CD4-positive, CD25-positive, alpha-beta regulatory T cell (primary cell): ENCODE measurements at regions not wholly inside any gene's neighbourhood (a gene's known extent, or its start where the extent isn't known, plus 50 kb on each side); places are given as distances from the start of the nearest gene placed in this dataset.
A peak's percentile ranks its signal among the peaks of the same experiment; 100 is the strongest.

ENCODE experiments used
- ATAC-seq, 2 donors: fragments of 150-1000 bp; cut with Tn5 transposase; one replicate each; pipeline ENCODE4 v1.10.0; 2021; ENCODE audit warnings: low read depth in 2 of 2, moderate number of reproducible peaks in 2 of 2, moderate library complexity in 1 of 2
- DNase-seq, 3 donors: peaks; one replicate each; pipeline versions ENCODE4 v3.0.0 to v3.0.0-alpha.2; 2012 to 2022; ENCODE audit warnings: mixed read lengths in 1 of 3
- H3K27ac ChIP-seq: one replicate; pipeline ENCODE4 v1.7.0; 2013; ENCODE audit warnings: mild to moderate bottlenecking, low read length; ENCODE audit not compliant: insufficient read depth, poor library complexity, severe bottlenecking
- H3K27me3 ChIP-seq: one replicate; pipeline ENCODE4 v1.7.0; 2013; ENCODE audit warnings: low read length; ENCODE audit not compliant: control insufficient read depth, insufficient read depth
- H3K36me3 ChIP-seq: one replicate; pipeline ENCODE4 v1.7.0; 2013; ENCODE audit warnings: mild to moderate bottlenecking, low read length, moderate library complexity; ENCODE audit not compliant: control insufficient read depth, insufficient read depth
- H3K4me1 ChIP-seq: 2 replicates; pipeline ENCODE4 v1.7.0; 2013; ENCODE audit warnings: mild to moderate bottlenecking, low read length; ENCODE audit not compliant: insufficient read depth, control insufficient read depth, poor library complexity, severe bottlenecking
- H3K4me3 ChIP-seq: one replicate; pipeline ENCODE4 v1.7.0; 2013; ENCODE audit warnings: low read depth, mild to moderate bottlenecking, low read length, moderate library complexity
- H3K9me3 ChIP-seq, 2 experiments: 1 replicate in 1 of 2; 2 replicates in 1 of 2; pipeline ENCODE4 v1.7.0; 2013; ENCODE audit warnings: low read length in 2 of 2, mild to moderate bottlenecking in 1 of 2, moderate library complexity in 1 of 2; ENCODE audit not compliant: control insufficient read depth in 2 of 2
- H3K27ac Mint-ChIP-seq, 3 donors: one replicate each; pipeline ENCODE4 v1.8.0; 2020 to 2022; ENCODE audit warnings: mild to moderate bottlenecking in 3 of 3, mixed read lengths in 3 of 3, moderate library complexity in 2 of 3
- H3K27me3 Mint-ChIP-seq: one replicate; pipeline ENCODE4 v1.8.0; 2022; ENCODE audit warnings: mild to moderate bottlenecking, mixed read lengths
- H3K36me3 Mint-ChIP-seq: one replicate; pipeline ENCODE4 v1.8.0; 2020; ENCODE audit warnings: mixed read lengths
- H3K4me1 Mint-ChIP-seq, 4 donors: one replicate each; pipeline ENCODE4 v1.8.0; 2020 to 2022; ENCODE audit warnings: mixed read lengths in 4 of 4, mild to moderate bottlenecking in 1 of 4
- H3K4me3 Mint-ChIP-seq, 4 donors: one replicate each; pipeline ENCODE4 v1.8.0; 2020 to 2022; ENCODE audit warnings: mild to moderate bottlenecking in 4 of 4, mixed read lengths in 4 of 4, moderate library complexity in 3 of 4
- H3K9me3 Mint-ChIP-seq, 7 donors: one replicate each; pipeline ENCODE4 v1.8.0; 2020 to 2022; ENCODE audit warnings: mixed read lengths in 7 of 7, mild to moderate bottlenecking in 3 of 7, moderate library complexity in 2 of 7

- no peaks in the 10 kb centered on the region for H3K4me1 ChIP-seq
- H3K9me3 Mint-ChIP-seq: peaks cover 0 to 1% (median 0%) of the 10 kb centered on the region in 7 donors
- no peaks in the 10 kb centered on the region for H3K36me3 Mint-ChIP-seq
- no peaks in the 10 kb centered on the region for H3K36me3 ChIP-seq
- H3K27me3 Mint-ChIP-seq: no peaks in the 10 kb centered on the region
- H3K9me3 ChIP-seq: no peaks in the 10 kb centered on the region
- no peak for DNase-seq
- ATAC-seq: no peak
- no peak overlapping the region for H3K27ac ChIP-seq
- H3K27me3 ChIP-seq: no peaks in the 10 kb centered on the region
- no peaks in the 10 kb centered on the region for H3K4me1 Mint-ChIP-seq
- H3K4me3 ChIP-seq: no peak overlapping the region
- H3K4me3 Mint-ChIP-seq: no peak overlapping the region
- H3K27ac Mint-ChIP-seq: no peak overlapping the region
Observed at GRCh38 chr20:52342913-52343312, 151.3 kb upstream of the ZFP64 start.

GRCh38 chr20:52340036-52340634, 148.6 kb upstream of the ZFP64 start:
- Mint-ChIP-seq H3K4me3 (no peak overlapping the region), H3K27me3 (no peaks in the 10 kb centered on the region), H3K27ac (no peak overlapping the region), H3K36me3 (no peaks in the 10 kb centered on the region), H3K9me3 (peaks cover 0 to 1% (median 0%) of the 10 kb centered on the region in 7 donors), H3K4me1 (no peaks in the 10 kb centered on the region)
- Histone ChIP-seq H3K36me3 (no peaks in the 10 kb centered on the region), H3K27ac (no peak overlapping the region), H3K4me1 (no peaks in the 10 kb centered on the region), H3K27me3 (no peaks in the 10 kb centered on the region), H3K9me3 (no peaks in the 10 kb centered on the region), H3K4me3 (no peak overlapping the region)
- no peak for DNase-seq
- ATAC-seq: no peak

GRCh38 chr20:52332649-52333250, 141.2 kb upstream of the ZFP64 start:
- Histone ChIP-seq H3K27ac (no peak overlapping the region), H3K9me3 (no peaks in the 10 kb centered on the region), H3K36me3 (no peaks in the 10 kb centered on the region), H3K27me3 (no peaks in the 10 kb centered on the region), H3K4me3 (no peak overlapping the region), H3K4me1 (no peaks in the 10 kb centered on the region)
- DNase-seq (no peak), ATAC-seq (no peak)
- Mint-ChIP-seq H3K4me1 (no peaks in the 10 kb centered on the region), H3K9me3 (peaks cover 0 to 5% (median 3%) of the 10 kb centered on the region in 7 donors), H3K36me3 (no peaks in the 10 kb centered on the region), H3K27me3 (peaks cover 10% of the 10 kb centered on the region), H3K27ac (no peak overlapping the region), H3K4me3 (no peak overlapping the region)

GRCh38 chr20:52332230-52332629, 140.7 kb upstream of the ZFP64 start:
- Histone ChIP-seq H3K27me3 (no peaks in the 10 kb centered on the region), H3K27ac (no peak overlapping the region), H3K4me1 (no peaks in the 10 kb centered on the region), H3K9me3 (no peaks in the 10 kb centered on the region), H3K4me3 (no peak overlapping the region), H3K36me3 (no peaks in the 10 kb centered on the region)
- DNase-seq (no peak), ATAC-seq (no peak)
- Mint-ChIP-seq H3K27me3 (peaks cover 10% of the 10 kb centered on the region), H3K36me3 (no peaks in the 10 kb centered on the region), H3K4me3 (no peak overlapping the region), H3K27ac (no peak overlapping the region), H3K9me3 (peaks cover 0 to 5% (median 3%) of the 10 kb centered on the region in 7 donors), H3K4me1 (no peaks in the 10 kb centered on the region)

DNA sequence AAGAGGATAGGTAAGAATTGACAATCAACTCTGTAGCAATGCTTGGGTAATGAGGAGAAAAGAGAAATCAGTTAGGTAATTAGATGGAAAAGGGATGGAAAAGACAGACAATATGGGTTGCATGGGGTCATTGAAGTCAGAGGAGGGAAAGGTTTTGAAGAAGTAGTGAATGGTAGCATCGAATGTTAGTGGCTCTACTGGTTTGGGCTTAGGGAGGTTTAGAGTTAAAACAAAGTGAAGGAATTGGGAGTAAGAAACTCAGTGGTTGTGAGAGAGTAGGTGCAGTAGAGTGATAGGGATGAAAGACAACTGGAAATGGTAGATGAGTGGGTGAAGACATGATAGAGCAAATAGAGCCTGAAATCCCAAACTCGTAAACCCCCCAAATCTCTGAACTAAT, 140.1 kb upstream of the ZFP64 start:
- no peak overlapping the region for H3K27ac Mint-ChIP-seq
- Histone ChIP-seq H3K9me3 (no peaks in the 10 kb centered on the region), H3K4me3 (no peak overlapping the region), H3K27me3 (no peaks in the 10 kb centered on the region), H3K27ac (no peak overlapping the region), H3K36me3 (no peaks in the 10 kb centered on the region), H3K4me1 (no peaks in the 10 kb centered on the region)
- no peak overlapping the region for H3K4me3 Mint-ChIP-seq
- ATAC-seq (no peak), DNase-seq (no peak)
- H3K36me3 Mint-ChIP-seq: no peaks in the 10 kb centered on the region
- H3K27me3 Mint-ChIP-seq: peaks cover 10% of the 10 kb centered on the region
- no peaks in the 10 kb centered on the region for H3K4me1 Mint-ChIP-seq
- H3K9me3 Mint-ChIP-seq: peaks cover 0 to 5% (median 3%) of the 10 kb centered on the region in 7 donors

DNA sequence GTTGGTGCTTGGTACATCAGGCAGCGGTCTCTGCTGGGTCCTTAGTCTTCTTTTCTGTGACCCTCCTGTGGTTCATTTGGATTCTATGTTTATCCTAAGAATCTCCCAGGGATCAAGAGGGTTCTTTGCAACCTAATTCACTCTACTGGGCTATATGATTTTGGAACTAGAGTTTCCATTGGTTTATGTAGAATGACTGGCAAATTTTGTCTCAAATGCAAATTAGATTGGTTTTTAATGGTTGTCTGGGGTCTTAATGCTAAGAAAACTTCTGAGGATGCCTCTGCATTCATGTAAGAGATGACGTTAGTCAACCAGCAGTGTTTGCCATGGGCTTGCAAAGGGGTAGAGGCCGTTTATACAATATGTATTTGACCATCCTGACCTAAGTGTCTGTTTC, 129.8 kb upstream of the ZFP64 start:
- no peak for DNase-seq
- Histone ChIP-seq H3K4me3 (no peak overlapping the region), H3K36me3 (no peaks in the 10 kb centered on the region), H3K27me3 (peaks cover 3% of the 10 kb centered on the region), H3K27ac (no peak overlapping the region), H3K4me1 (no peaks in the 10 kb centered on the region), H3K9me3 (no peaks in the 10 kb centered on the region)
- no peak overlapping the region for H3K27ac Mint-ChIP-seq
- peaks cover 4% of the 10 kb centered on the region for H3K27me3 Mint-ChIP-seq
- no peaks in the 10 kb centered on the region for H3K4me1 Mint-ChIP-seq
- no peak overlapping the region for H3K4me3 Mint-ChIP-seq
- ATAC-seq: no peak
- no peaks in the 10 kb centered on the region for H3K36me3 Mint-ChIP-seq
- H3K9me3 Mint-ChIP-seq: peaks cover 0 to 4% (median 0%) of the 10 kb centered on the region in 7 donors

DNA sequence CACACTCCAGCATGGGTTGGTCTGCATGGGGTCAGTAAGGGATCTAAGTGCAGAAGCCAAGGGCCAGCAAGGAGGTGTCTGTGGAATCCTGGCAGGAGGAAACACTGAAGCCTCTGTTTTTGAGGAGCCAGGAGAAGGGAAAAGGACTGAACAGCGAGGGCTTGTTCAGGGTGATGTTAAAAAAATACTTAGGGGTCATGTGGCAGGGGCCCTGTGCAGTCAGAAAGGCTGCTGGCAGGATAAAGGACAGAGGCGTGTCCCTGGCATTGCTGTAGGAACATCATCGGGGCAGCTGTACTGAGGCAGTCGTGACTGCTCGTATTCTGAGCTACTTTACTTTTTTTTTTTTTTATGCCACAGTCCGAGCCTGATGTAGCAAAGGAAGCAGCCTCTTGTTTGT, 127.1 kb upstream of the ZFP64 start:
- Mint-ChIP-seq H3K27ac (no peak overlapping the region), H3K27me3 (peaks cover 4% of the 10 kb centered on the region), H3K4me3 (peak overlapping the region in 1 of 4 donors; percentile 29), H3K4me1 (no peaks in the 10 kb centered on the region), H3K9me3 (peaks cover 0 to 2% (median 0%) of the 10 kb centered on the region in 7 donors), H3K36me3 (no peaks in the 10 kb centered on the region)
- Histone ChIP-seq H3K27me3 (peaks cover 3% of the 10 kb centered on the region), H3K27ac (no peak overlapping the region), H3K36me3 (no peaks in the 10 kb centered on the region), H3K9me3 (no peaks in the 10 kb centered on the region), H3K4me1 (no peaks in the 10 kb centered on the region), H3K4me3 (no peak overlapping the region)
- DNase-seq: no peak
- ATAC-seq: no peak

GRCh38 chr20:52313341-52313963, 121.9 kb upstream of the ZFP64 start:
- Mint-ChIP-seq H3K36me3 (no peaks in the 10 kb centered on the region), H3K4me3 (no peak overlapping the region), H3K27me3 (peaks cover 4% of the 10 kb centered on the region), H3K27ac (no peak overlapping the region), H3K4me1 (peaks cover 0 to 6% (median 2%) of the 10 kb centered on the region in 4 donors), H3K9me3 (no peaks in the 10 kb centered on the region)
- Histone ChIP-seq H3K4me1 (no peaks in the 10 kb centered on the region), H3K27me3 (peaks cover 2% of the 10 kb centered on the region), H3K4me3 (no peak overlapping the region), H3K36me3 (no peaks in the 10 kb centered on the region), H3K27ac (no peak overlapping the region), H3K9me3 (no peaks in the 10 kb centered on the region)
- no peak for DNase-seq
- ATAC-seq: no peak
